ENCODE measurements at regions not wholly inside any gene's neighbourhood (a gene's known extent, or its start where the extent isn't known, plus 50 kb on each side); places are given as distances from the start of the nearest gene placed in this dataset.

DNA sequence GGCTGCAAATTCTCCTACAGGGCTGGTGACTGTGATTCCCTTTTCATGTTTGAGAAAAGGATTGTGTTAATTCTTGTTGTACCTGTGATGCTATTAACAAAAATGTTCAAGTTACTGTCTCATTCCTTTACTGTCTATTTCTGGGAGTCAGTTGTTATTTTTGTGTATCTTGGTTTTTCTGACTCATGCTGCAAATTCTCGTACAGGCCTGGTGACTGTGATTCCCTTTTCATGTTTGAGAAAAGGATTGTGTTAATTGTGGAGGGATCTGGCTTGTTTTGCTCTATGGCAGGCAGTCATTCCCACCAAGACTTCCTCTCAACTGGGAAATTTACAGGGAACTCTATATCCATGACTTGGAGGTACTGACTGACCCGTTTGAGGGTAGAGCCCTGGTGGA is 693.4 kb upstream of the INTU start:
- TF ChIP-seq EZH2phosphoT487 (IDR thresholded peaks at IDR 0.05; ENCODE audit: insufficient read depth, low read depth) = no peak
- TF ChIP-seq EZH2 (IDR thresholded peaks at IDR 0.05; ENCODE audit: insufficient read depth, poor library complexity, severe bottlenecking) = no peak

Measured in GM23248 (cell line).